Trophoblast cell (in vitro differentiated cells and primary cell): ENCODE measurements at regions not wholly inside any gene's neighbourhood (a gene's known extent, or its start where the extent isn't known, plus 50 kb on each side); places are given as distances from the start of the nearest gene placed in this dataset.

Experiments
- DNase-seq, 2 donors: peaks; one replicate each; pipeline ENCODE4 v3.0.0-alpha.2; 2016
- H2AFZ ChIP-seq: 2 replicates; pipeline ENCODE4 v1.6.1; 2013; ENCODE audit warnings: low read length, moderate library complexity, mild to moderate bottlenecking; ENCODE audit not compliant: insufficient read depth, poor library complexity
- H2AK5ac ChIP-seq: 2 replicates; pipeline ENCODE4 v1.6.1; 2013; ENCODE audit warnings: mild to moderate bottlenecking, low read length
- H2BK120ac ChIP-seq: 2 replicates; pipeline ENCODE4 v1.6.1; 2013; ENCODE audit warnings: low read length, mild to moderate bottlenecking, moderate library complexity; ENCODE audit not compliant: insufficient read depth, poor library complexity
- H2BK12ac ChIP-seq: 2 replicates; pipeline ENCODE4 v1.6.1; 2013; ENCODE audit warnings: mild to moderate bottlenecking, low read length, moderate library complexity
- H2BK5ac ChIP-seq: 2 replicates; pipeline ENCODE4 v1.6.1; 2013; ENCODE audit warnings: low read length, low read depth, moderate library complexity, mild to moderate bottlenecking; ENCODE audit not compliant: poor library complexity
- H3K14ac ChIP-seq: 2 replicates; pipeline ENCODE4 v1.6.1; 2013; ENCODE audit warnings: mild to moderate bottlenecking, low read length
- H3K18ac ChIP-seq: 2 replicates; pipeline ENCODE4 v1.6.1; 2013; ENCODE audit warnings: mild to moderate bottlenecking, low read length
- H3K23ac ChIP-seq: 2 replicates; pipeline ENCODE4 v1.6.1; 2013; ENCODE audit warnings: low read length
- H3K27ac ChIP-seq: 2 replicates; pipeline ENCODE4 v1.5.1; 2013; ENCODE audit warnings: low read depth, mild to moderate bottlenecking, inconsistent platforms, low read length, moderate library complexity
- H3K27me3 ChIP-seq: 2 replicates; pipeline ENCODE4 v1.6.1; 2013; ENCODE audit warnings: inconsistent platforms, mild to moderate bottlenecking, low read length, moderate library complexity; ENCODE audit not compliant: insufficient read depth
- H3K36me3 ChIP-seq, 2 experiments: 1 replicate in 1 of 2; 2 replicates in 1 of 2; pipeline ENCODE4 v1.6.1; 2013; ENCODE audit warnings: low read length in 2 of 2, mild to moderate bottlenecking in 2 of 2, moderate library complexity in 1 of 2; ENCODE audit not compliant: insufficient read depth in 2 of 2, control insufficient read depth in 1 of 2
- H3K4ac ChIP-seq: 2 replicates; pipeline ENCODE4 v1.6.1; 2013; ENCODE audit warnings: low read depth, mild to moderate bottlenecking, low read length, moderate library complexity
- H3K4me1 ChIP-seq, 2 experiments: 1 replicate in 1 of 2; 2 replicates in 1 of 2; pipeline ENCODE4 v1.6.1; 2013; ENCODE audit warnings: low read length in 2 of 2, mild to moderate bottlenecking in 2 of 2, moderate library complexity in 1 of 2; ENCODE audit not compliant: insufficient read depth in 2 of 2, control insufficient read depth in 1 of 2
- H3K4me2 ChIP-seq: 2 replicates; pipeline ENCODE4 v1.6.1; 2013; ENCODE audit warnings: inconsistent platforms, mild to moderate bottlenecking, low read length, moderate library complexity
- H3K4me3 ChIP-seq: 2 replicates; pipeline ENCODE4 v1.5.1; 2013; ENCODE audit warnings: mild to moderate bottlenecking, low read depth, low read length, inconsistent platforms
- H3K79me1 ChIP-seq: one replicate; pipeline ENCODE4 v1.6.1; 2013; ENCODE audit warnings: low read length
- H3K79me2 ChIP-seq: 2 replicates; pipeline ENCODE4 v1.6.1; 2013; ENCODE audit warnings: low read length, mild to moderate bottlenecking; ENCODE audit not compliant: control insufficient read depth, insufficient read depth, poor library complexity
- H3K9ac ChIP-seq: 2 replicates; pipeline ENCODE4 v1.6.1; 2013; ENCODE audit warnings: mild to moderate bottlenecking, low read length
- H3K9me3 ChIP-seq: 2 replicates; pipeline ENCODE4 v1.6.1; 2013; ENCODE audit warnings: low read depth, mild to moderate bottlenecking, control low read depth, inconsistent platforms, low read length; ENCODE audit not compliant: insufficient read depth
- H4K12ac ChIP-seq: 2 replicates; pipeline ENCODE4 v1.6.1; 2013; ENCODE audit warnings: low read depth, mild to moderate bottlenecking, low read length, moderate library complexity
- H4K8ac ChIP-seq: 2 replicates; pipeline ENCODE4 v1.6.1; 2013; ENCODE audit warnings: low read depth, mild to moderate bottlenecking, low read length, moderate library complexity
- H4K91ac ChIP-seq: one replicate; pipeline ENCODE4 v1.6.1; 2013; ENCODE audit warnings: low read depth, mild to moderate bottlenecking, low read length, moderate library complexity
- WGBS: extraction: QIAGEN DNeasy Blood & Tissue Kit; methylation state at CpG from one replicate; pipeline ENCODE4 v1.1.7; 2013; ENCODE audit warnings: missing lambda C conversion rate; ENCODE audit not compliant: insufficient read length, insufficient coverage; ENCODE audit errors: extremely low coverage; 5-methylcytosine and 5-hydroxymethylcytosine counted together

- Histone ChIP-seq H3K27ac (no peak overlapping the region), H3K4me2 (no peak overlapping the region), H2AK5ac (no peak overlapping the region), H4K91ac (no peak overlapping the region), H4K8ac (no peak overlapping the region), H2BK120ac (no peak overlapping the region), H2BK5ac (no peak overlapping the region), H3K36me3 (no peaks in the 10 kb centered on the region), H2BK12ac (no peak overlapping the region), H3K4ac (no peak overlapping the region), H3K79me2 (no peaks in the 10 kb centered on the region), H3K27me3 (no peaks in the 10 kb centered on the region), H2AFZ (no peak overlapping the region), H3K18ac (no peak overlapping the region), H3K4me1 (no peaks in the 10 kb centered on the region), H3K9ac (no peak overlapping the region), H3K14ac (no peak overlapping the region), H3K79me1 (no peaks in the 10 kb centered on the region), H4K12ac (no peak overlapping the region), H3K9me3 (no peaks in the 10 kb centered on the region), H3K23ac (no peak overlapping the region), H3K4me3 (no peak overlapping the region)
- no CpG with 5 or more reads among the region's 7 CpGs for WGBS
- no peak for DNase-seq
Measured at GRCh38 chr20:12264711-12265110, 347.0 kb downstream of the BTBD3 start.

- H3K14ac ChIP-seq, result no peak overlapping the region
- no peak overlapping the region for H3K4me2 ChIP-seq
- H3K9ac ChIP-seq, result no peak overlapping the region
- no peaks in the 10 kb centered on the region for H3K9me3 ChIP-seq
- H4K8ac ChIP-seq, result no peak overlapping the region
- no peak overlapping the region for H2BK5ac ChIP-seq
- H3K79me1 ChIP-seq, result no peaks in the 10 kb centered on the region
- H3K4ac ChIP-seq, result no peak overlapping the region
- H4K12ac ChIP-seq, result no peak overlapping the region
- WGBS, result no CpG with 5 or more reads among the region's 8 CpGs
- H3K79me2 ChIP-seq, result no peaks in the 10 kb centered on the region
- no peak overlapping the region for H2BK120ac ChIP-seq
- no peak for DNase-seq
- no peak overlapping the region for H3K18ac ChIP-seq
- no peak overlapping the region for H2BK12ac ChIP-seq
- H2AK5ac ChIP-seq, result no peak overlapping the region
- H3K27ac ChIP-seq, result no peak overlapping the region
- no peaks in the 10 kb centered on the region for H3K4me1 ChIP-seq
- peak overlapping the region; percentile 43 for H3K4me3 ChIP-seq
- H4K91ac ChIP-seq, result no peak overlapping the region
- no peak overlapping the region for H2AFZ ChIP-seq
- no peak overlapping the region for H3K23ac ChIP-seq
- no peaks in the 10 kb centered on the region for H3K36me3 ChIP-seq
- no peaks in the 10 kb centered on the region for H3K27me3 ChIP-seq
Measured at GRCh38 chr20:12265662-12266061, 348.0 kb downstream of the BTBD3 start.

DNA sequence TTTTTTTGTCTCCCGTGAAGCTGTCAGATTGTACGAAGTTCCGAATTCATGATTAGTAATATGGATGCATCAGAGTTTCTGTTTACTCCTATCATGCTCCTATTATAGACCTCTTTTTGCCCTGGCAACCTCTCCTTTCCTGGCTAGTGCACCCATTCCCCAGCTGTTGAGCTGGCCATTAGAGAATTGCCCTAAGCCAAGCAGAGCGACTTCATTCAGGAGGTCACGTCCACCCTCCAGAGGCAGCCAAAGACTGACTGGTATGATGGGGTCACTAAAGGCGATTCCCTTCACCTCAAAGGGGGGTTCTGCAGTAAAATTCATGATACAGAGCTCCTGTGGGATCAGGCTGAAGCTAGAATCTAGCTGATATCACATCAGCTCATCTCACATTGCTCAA is 351.9 kb downstream of the BTBD3 start:
- no peak overlapping the region for H3K23ac ChIP-seq
- H2BK12ac ChIP-seq, result no peak overlapping the region
- no peaks in the 10 kb centered on the region for H3K36me3 ChIP-seq
- H3K79me2 ChIP-seq, result no peaks in the 10 kb centered on the region
- H4K91ac ChIP-seq, result no peak overlapping the region
- H3K4me3 ChIP-seq, result no peak overlapping the region
- no peaks in the 10 kb centered on the region for H3K79me1 ChIP-seq
- no peak overlapping the region for H3K18ac ChIP-seq
- H2BK5ac ChIP-seq, result no peak overlapping the region
- H4K12ac ChIP-seq, result no peak overlapping the region
- H3K14ac ChIP-seq, result no peak overlapping the region
- H2BK120ac ChIP-seq, result no peak overlapping the region
- no peaks in the 10 kb centered on the region for H3K4me1 ChIP-seq
- WGBS, result no CpG with 5 or more reads among the region's 6 CpGs
- no peak overlapping the region for H3K4ac ChIP-seq
- H3K4me2 ChIP-seq, result no peak overlapping the region
- no peak overlapping the region for H2AFZ ChIP-seq
- H3K9me3 ChIP-seq, result no peaks in the 10 kb centered on the region
- no peak overlapping the region for H3K27ac ChIP-seq
- no peaks in the 10 kb centered on the region for H3K27me3 ChIP-seq
- no peak overlapping the region for H3K9ac ChIP-seq
- H4K8ac ChIP-seq, result no peak overlapping the region
- H2AK5ac ChIP-seq, result no peak overlapping the region
- DNase-seq, result no peak

DNA sequence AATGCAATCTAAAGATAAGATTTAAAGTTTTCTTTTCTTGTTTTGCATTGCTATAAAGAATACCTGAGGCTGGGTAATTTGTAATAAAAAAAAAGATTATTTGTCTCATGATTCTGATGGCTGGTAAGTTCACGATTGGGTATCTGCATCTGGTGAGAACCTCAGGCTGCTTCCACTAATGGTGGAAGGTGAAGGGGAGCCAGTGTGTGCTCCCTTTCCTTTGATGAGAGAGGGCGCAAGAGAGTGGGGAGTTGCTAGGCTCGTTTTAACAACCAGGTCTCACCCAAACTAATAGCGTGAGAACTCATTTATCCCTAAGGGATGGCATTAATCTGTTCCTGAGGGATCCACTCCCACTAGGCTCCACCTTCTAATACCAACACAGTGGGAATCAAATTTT is 353.2 kb downstream of the BTBD3 start:
- Histone ChIP-seq H3K14ac (no peak overlapping the region), H3K23ac (no peak overlapping the region), H3K4ac (no peak overlapping the region), H2BK120ac (no peak overlapping the region), H2AK5ac (no peak overlapping the region), H3K4me1 (peaks cover under 1 to 2% of the 10 kb centered on the region in 2 experiments), H3K4me2 (no peak overlapping the region), H3K36me3 (no peaks in the 10 kb centered on the region), H2BK5ac (no peak overlapping the region), H3K4me3 (no peak overlapping the region), H4K91ac (no peak overlapping the region), H4K12ac (no peak overlapping the region), H3K79me2 (no peaks in the 10 kb centered on the region), H4K8ac (no peak overlapping the region), H3K9ac (no peak overlapping the region), H3K27ac (no peak overlapping the region), H3K79me1 (no peaks in the 10 kb centered on the region), H2AFZ (no peak overlapping the region), H3K27me3 (no peaks in the 10 kb centered on the region), H2BK12ac (no peak overlapping the region), H3K9me3 (no peaks in the 10 kb centered on the region), H3K18ac (no peak overlapping the region)
- DNase-seq, result no peak
- no CpG with 5 or more reads among the region's 4 CpGs for WGBS
